LoVo (cell line): ENCODE measurements at regions not wholly inside any gene's neighbourhood (a gene's known extent, or its start where the extent isn't known, plus 50 kb on each side); places are given as distances from the start of the nearest gene placed in this dataset.
A peak's percentile ranks its signal among the peaks of the same experiment; 100 is the strongest.
"Not testable (repeated sequence)": the region's sequence is repeated elsewhere in the genome, so short reads cannot be mapped to it uniquely, and the experiment has no call there.

ENCODE experiments used
- DNase-seq: peaks from one replicate; pipeline ENCODE4 v3.0.0-alpha.2; 2016; ENCODE audit warnings: low spot score

GRCh38 chr11:15657264-15657663 lies 542.5 kb downstream of the INSC start:
- DNase-seq, result no peak

GRCh38 chr11:15660496-15660895 lies 545.8 kb downstream of the INSC start:
- no peak for DNase-seq

- no peak for DNase-seq
Measured at GRCh38 chr11:15662285-15662684, 547.6 kb downstream of the INSC start.

GRCh38 chr11:15663777-15664218 lies 549.1 kb downstream of the INSC start:
- no peak for DNase-seq

- DNase-seq, result peak; percentile 57
Measured at GRCh38 chr11:15665368-15665871, 550.7 kb downstream of the INSC start.

- DNase-seq, result no peak
Measured at GRCh38 chr11:15667127-15667725, 552.5 kb downstream of the INSC start.

GRCh38 chr11:15668718-15669117 lies 554.0 kb downstream of the INSC start:
- DNase-seq, result no peak

- no peak for DNase-seq
Measured at GRCh38 chr11:15670520-15671070, 555.9 kb downstream of the INSC start.

GRCh38 chr11:15671216-15671615 lies 556.5 kb downstream of the INSC start:
- no peak for DNase-seq

GRCh38 chr11:15672825-15673224 lies 558.1 kb downstream of the INSC start:
- DNase-seq, result no peak

- DNase-seq, result no peak
Measured at GRCh38 chr11:15673408-15673831, 558.7 kb downstream of the INSC start.

- DNase-seq, result no peak
Measured at GRCh38 chr11:15674756-15675155, 560.0 kb downstream of the INSC start.

- DNase-seq, result no peak
Measured at GRCh38 chr11:15675683-15676082, 561.0 kb downstream of the INSC start.

GRCh38 chr11:15677181-15677580 lies 562.5 kb downstream of the INSC start:
- no peak for DNase-seq

GRCh38 chr11:15683528-15683927 lies 568.8 kb downstream of the INSC start:
- DNase-seq, result no peak

GRCh38 chr11:15685306-15685705 lies 570.6 kb downstream of the INSC start:
- DNase-seq, result no peak

- not testable (repeated sequence) for DNase-seq
Measured at GRCh38 chr11:15686259-15686658, 571.5 kb downstream of the INSC start.

- DNase-seq, result no peak
Measured at GRCh38 chr11:15687342-15687741, 572.6 kb downstream of the INSC start.

GRCh38 chr11:15688351-15688792 lies 573.6 kb downstream of the INSC start:
- DNase-seq, result no peak

GRCh38 chr11:15690320-15690719 lies 575.6 kb downstream of the INSC start:
- no peak for DNase-seq

- DNase-seq, result no peak
Measured at GRCh38 chr11:15692739-15693138, 578.0 kb downstream of the INSC start.

- DNase-seq, result no peak
Measured at GRCh38 chr11:15695096-15695721, 580.5 kb downstream of the INSC start.

- no peak for DNase-seq
Measured at GRCh38 chr11:15696069-15696468, 581.3 kb downstream of the INSC start.
